Adrenal gland (tissue), 9 donors: ENCODE measurements at regions not wholly inside any gene's neighbourhood (a gene's known extent, or its start where the extent isn't known, plus 50 kb on each side); places are given as distances from the start of the nearest gene placed in this dataset.

Experiments
- DNase-seq, 7 donors: peaks; one replicate each; pipeline ENCODE4 v3.0.0-alpha.2; 2019 to 2020
- H3K27ac ChIP-seq, 5 donors: fragments of 200-600 bp; sonication (generic) in 4 of 5; 1 replicate in 3 of 5; 2 replicates in 2 of 5; pipeline versions ENCODE4 v1.5.1 to v1.8.0; 2016 to 2020; ENCODE audit warnings: mild to moderate bottlenecking in 1 of 5
- H3K27me3 ChIP-seq: fragments of 200-600 bp; 2 replicates; pipeline ENCODE4 v1.8.0; 2021
- H3K36me3 ChIP-seq, 2 donors: fragments of 200-600 bp; replicated peaks in 1 of 2; 1 replicate in 1 of 2; 2 replicates in 1 of 2; pipeline versions ENCODE4 v1.5.1 to v1.8.0; 2018 to 2022
- H3K4me1 ChIP-seq, 2 donors: fragments of 200-600 bp; replicated peaks in 1 of 2; 1 replicate in 1 of 2; 2 replicates in 1 of 2; pipeline versions ENCODE4 v1.5.1 to v1.8.0; 2018 to 2021
- H3K4me3 ChIP-seq, 4 donors: fragments of 200-600 bp; sonication (generic) in 3 of 4; one replicate each; pipeline ENCODE4 v1.5.1; 2016 to 2018
- H3K9me3 ChIP-seq, 3 donors: fragments of 200-600 bp; sonication (generic) in 1 of 3; replicated peaks in 1 of 3; 1 replicate in 2 of 3; 2 replicates in 1 of 3; pipeline versions ENCODE4 v1.5.1 to v1.8.0; 2016 to 2021
- CTCF ChIP-seq, 6 experiments: fragments of 450-650 bp in 4 of 6; fragments of 200-600 bp in 2 of 6; sonication (generic) in 1 of 6; IDR thresholded peaks; 1 replicate in 5 of 6; 2 replicates in 1 of 6; pipeline versions ENCODE4 v1.5.1 to v1.8.0; 2016 to 2021; ENCODE audit warnings: antibody characterized with exemption in 6 of 6, mild to moderate bottlenecking in 2 of 6, moderate library complexity in 1 of 6
- POLR2A ChIP-seq, 2 donors: fragments of 450-650 bp; IDR thresholded peaks; one replicate each; pipeline ENCODE4 v1.6.1; 2017; ENCODE audit warnings: antibody characterized with exemption in 2 of 2, mild to moderate bottlenecking in 2 of 2, moderate library complexity in 1 of 2
- WGBS, 4 donors: extraction: QIAGEN DNeasy Blood & Tissue Kit in 2 of 4; methylation state at CpG; one replicate each; pipeline versions ENCODE4 v1.1.5 to v1.1.7; 2013 to 2017; 5-methylcytosine and 5-hydroxymethylcytosine counted together
- intact Hi-C, 2 donors: fragments of 100-400 bp; cut with DNase I; formaldehyde crosslinking; loops; one replicate each; pipeline versions ENCODE4 v1.14.1 to v1.15.0; 2022 to 2023
- donor health status: healthy with polysubstance abuse.
- donor health status: Bipolar disorder and iron deficiency.
- donor health status: DM: yes; HTN: yes; CAD: no.
- donor health status: DM: no; HTN: no; CAD: no.
- donor health status: DM: no; HTN: no; CAD: no.

GRCh38 chr12:92539976-92540781, 162.6 kb upstream of the PLEKHG7 start:
- Histone ChIP-seq H3K36me3 (no peaks in the 10 kb centered on the region), H3K4me1 (peaks cover 0 to 8% of the 10 kb centered on the region in 2 donors), H3K4me3 (no peak overlapping the region), H3K27ac (no peak overlapping the region), H3K9me3 (no peaks in the 10 kb centered on the region), H3K27me3 (no peaks in the 10 kb centered on the region)
- 77 to 86% (median 81%) methylated on average over 6 to 12 of the region's 12 CpGs for WGBS, 4 donors
- intact Hi-C loops, result no loop called here
- no peak for DNase-seq
- TF ChIP-seq POLR2A (IDR thresholded peaks at IDR 0.05), result no peak
- peak in 1 of 6 experiments; percentile 3 for TF ChIP-seq CTCF (IDR thresholded peaks at IDR 0.05)

GRCh38 chr12:92539110-92539749, 163.6 kb upstream of the PLEKHG7 start:
- Histone ChIP-seq H3K27ac (peak overlapping the region in 1 of 5 donors; percentile 57), H3K9me3 (no peaks in the 10 kb centered on the region), H3K4me1 (peaks cover 0 to 8% of the 10 kb centered on the region in 2 donors), H3K36me3 (no peaks in the 10 kb centered on the region), H3K27me3 (no peaks in the 10 kb centered on the region), H3K4me3 (no peak overlapping the region)
- DNase-seq, result no peak
- 53 to 62% (median 57%) methylated on average over 5 of the region's 5 CpGs for WGBS, 4 donors
- no peak for TF ChIP-seq CTCF (IDR thresholded peaks at IDR 0.05)
- TF ChIP-seq POLR2A (IDR thresholded peaks at IDR 0.05), result no peak
- intact Hi-C loops, result no loop called here

GRCh38 chr12:92537290-92537960, 165.4 kb upstream of the PLEKHG7 start:
- no peaks in the 10 kb centered on the region for H3K36me3 ChIP-seq
- intact Hi-C loops, result no loop called here
- no peak for TF ChIP-seq CTCF (IDR thresholded peaks at IDR 0.05)
- TF ChIP-seq POLR2A (IDR thresholded peaks at IDR 0.05), result no peak
- no peaks in the 10 kb centered on the region for H3K9me3 ChIP-seq
- no peak for DNase-seq
- WGBS, 4 donors, result 96 to 100% (median 97%) methylated on average over 3 of the region's 3 CpGs
- no peaks in the 10 kb centered on the region for H3K27me3 ChIP-seq
- H3K27ac ChIP-seq, result no peak overlapping the region
- no peaks in the 10 kb centered on the region for H3K4me1 ChIP-seq
- no peak overlapping the region for H3K4me3 ChIP-seq

- DNase-seq, result no peak
These were observed 166.8 kb upstream of the PLEKHG7 start for GRCh38 chr12:92535961-92536360.

More at GRCh38 chr12:92535961-92536360, 166.8 kb upstream of the PLEKHG7 start:
- Histone ChIP-seq H3K36me3 (no peaks in the 10 kb centered on the region), H3K4me3 (no peak overlapping the region), H3K4me1 (no peaks in the 10 kb centered on the region), H3K27ac (no peak overlapping the region), H3K27me3 (no peaks in the 10 kb centered on the region), H3K9me3 (no peaks in the 10 kb centered on the region)
- WGBS, 4 donors, result 90 to 97% (median 93%) methylated on average over 3 of the region's 3 CpGs
- intact Hi-C loops, result no loop called here
- TF ChIP-seq POLR2A (IDR thresholded peaks at IDR 0.05) (no peak), CTCF (IDR thresholded peaks at IDR 0.05) (no peak)
